ENCODE measurements at regions not wholly inside any gene's neighbourhood (a gene's known extent, or its start where the extent isn't known, plus 50 kb on each side); places are given as distances from the start of the nearest gene placed in this dataset.

DNA sequence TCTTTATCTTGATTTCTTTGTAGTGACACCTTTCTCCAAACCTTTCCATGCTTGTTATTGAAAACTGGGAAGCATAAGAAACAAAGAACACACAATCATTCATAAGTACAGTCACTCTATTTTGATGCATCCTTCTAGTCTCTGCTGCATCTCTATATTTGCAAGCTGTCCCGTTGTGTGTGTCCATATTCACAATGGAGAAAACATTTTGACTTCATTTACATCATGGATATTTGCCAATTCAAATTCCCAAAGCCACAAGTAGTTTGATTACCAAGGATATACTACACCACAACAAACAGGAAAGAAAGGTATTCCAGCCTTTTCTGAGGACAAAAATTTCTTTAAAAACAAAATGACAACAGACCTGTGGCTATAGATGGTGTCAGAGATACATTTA, 673.8 kb downstream of the STIM2 start:
- TF ChIP-seq, protein P1, sequence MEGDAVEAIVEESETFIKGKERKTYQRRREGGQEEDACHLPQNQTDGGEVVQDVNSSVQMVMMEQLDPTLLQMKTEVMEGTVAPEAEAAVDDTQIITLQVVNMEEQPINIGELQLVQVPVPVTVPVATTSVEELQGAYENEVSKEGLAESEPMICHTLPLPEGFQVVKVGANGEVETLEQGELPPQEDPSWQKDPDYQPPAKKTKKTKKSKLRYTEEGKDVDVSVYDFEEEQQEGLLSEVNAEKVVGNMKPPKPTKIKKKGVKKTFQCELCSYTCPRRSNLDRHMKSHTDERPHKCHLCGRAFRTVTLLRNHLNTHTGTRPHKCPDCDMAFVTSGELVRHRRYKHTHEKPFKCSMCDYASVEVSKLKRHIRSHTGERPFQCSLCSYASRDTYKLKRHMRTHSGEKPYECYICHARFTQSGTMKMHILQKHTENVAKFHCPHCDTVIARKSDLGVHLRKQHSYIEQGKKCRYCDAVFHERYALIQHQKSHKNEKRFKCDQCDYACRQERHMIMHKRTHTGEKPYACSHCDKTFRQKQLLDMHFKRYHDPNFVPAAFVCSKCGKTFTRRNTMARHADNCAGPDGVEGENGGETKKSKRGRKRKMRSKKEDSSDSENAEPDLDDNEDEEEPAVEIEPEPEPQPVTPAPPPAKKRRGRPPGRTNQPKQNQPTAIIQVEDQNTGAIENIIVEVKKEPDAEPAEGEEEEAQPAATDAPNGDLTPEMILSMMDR (IDR thresholded peaks at IDR 0.05), result no peak
- H3K9me3 ChIP-seq, result no peaks in the 10 kb centered on the region
- H3K36me3 ChIP-seq, result no peaks in the 10 kb centered on the region
- intact Hi-C loops (cut with DNase I), result no loop called here
- no peak overlapping the region for H3K4me3 ChIP-seq
- no peak for DNase-seq (ENCODE audit: low spot score in 2 of 2)
- H3K27me3 ChIP-seq, result no peaks in the 10 kb centered on the region
- no peak overlapping the region for H3K27ac ChIP-seq
- no peaks in the 10 kb centered on the region for H3K4me1 ChIP-seq

DNA sequence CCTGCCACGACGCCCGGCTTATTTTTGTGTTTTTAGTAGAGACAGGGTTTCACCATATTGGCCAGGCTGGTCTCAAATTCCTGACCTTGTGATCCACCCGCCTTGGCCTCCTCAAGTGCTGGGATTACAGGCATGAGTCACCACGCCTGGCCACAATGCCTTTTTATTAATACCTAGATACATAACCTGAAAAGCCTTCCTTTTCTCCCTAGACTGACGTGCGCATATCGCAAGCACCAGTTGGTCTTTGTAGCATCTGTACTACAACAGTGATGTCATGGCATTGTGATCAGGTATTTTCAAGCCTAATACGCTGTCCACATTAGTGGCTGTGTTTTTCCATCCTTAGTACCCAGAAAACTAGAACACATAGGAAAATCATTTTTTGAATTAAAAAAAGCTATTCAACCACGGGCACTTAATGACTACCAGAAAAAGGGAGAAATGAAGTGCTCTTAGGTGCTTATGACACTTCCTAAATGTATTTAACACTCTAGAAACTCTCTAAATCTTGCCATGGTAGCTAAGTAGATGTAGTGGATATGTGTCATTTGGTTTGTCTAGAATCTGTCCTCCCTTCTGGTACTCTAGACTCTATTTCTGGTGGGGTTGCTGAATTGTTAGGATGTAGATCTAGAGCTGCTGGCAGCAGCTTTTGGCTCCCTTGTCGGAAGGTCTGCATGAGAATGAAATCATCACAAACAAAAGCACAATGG, 707.8 kb downstream of the STIM2 start:
- TF ChIP-seq, protein P1 (IDR thresholded peaks at IDR 0.05), result no peak

DNA sequence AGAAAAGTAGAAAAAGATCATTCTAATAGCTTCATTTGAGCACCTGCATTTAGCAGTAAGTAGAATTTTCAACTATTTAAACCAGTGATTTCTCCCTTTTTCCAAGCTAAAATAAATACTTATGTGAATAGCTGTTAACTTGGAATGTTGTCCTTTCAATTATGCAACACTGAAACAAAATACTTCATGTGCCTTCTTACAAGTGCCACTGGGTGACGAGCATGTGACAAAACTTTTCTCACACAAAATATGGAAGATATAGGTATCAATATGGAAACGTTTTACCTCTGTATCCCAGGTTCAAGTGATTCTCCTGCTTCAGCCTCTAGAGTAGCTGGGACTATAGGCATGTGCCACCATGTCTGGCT, 708.3 kb downstream of the STIM2 start:
- H3K27ac ChIP-seq, result no peak overlapping the region
- H3K4me3 ChIP-seq, result no peak overlapping the region
- no peaks in the 10 kb centered on the region for H3K9me3 ChIP-seq
- DNase-seq (ENCODE audit: low spot score in 2 of 2), result no peak
- no peaks in the 10 kb centered on the region for H3K36me3 ChIP-seq
- H3K4me1 ChIP-seq, result no peaks in the 10 kb centered on the region
- TF ChIP-seq, protein P1 (IDR thresholded peaks at IDR 0.05), result no peak
- no peaks in the 10 kb centered on the region for H3K27me3 ChIP-seq
- intact Hi-C loops (cut with DNase I), result no loop called here

More for the DNA sequence above, 707.8 kb downstream of the STIM2 start:
- Histone ChIP-seq H3K27ac (no peak overlapping the region), H3K27me3 (no peaks in the 10 kb centered on the region), H3K4me3 (no peak overlapping the region), H3K36me3 (no peaks in the 10 kb centered on the region), H3K4me1 (no peaks in the 10 kb centered on the region), H3K9me3 (no peaks in the 10 kb centered on the region)
- no peak for DNase-seq (ENCODE audit: low spot score in 2 of 2)
- intact Hi-C loops (cut with DNase I), result no loop called here

DNA sequence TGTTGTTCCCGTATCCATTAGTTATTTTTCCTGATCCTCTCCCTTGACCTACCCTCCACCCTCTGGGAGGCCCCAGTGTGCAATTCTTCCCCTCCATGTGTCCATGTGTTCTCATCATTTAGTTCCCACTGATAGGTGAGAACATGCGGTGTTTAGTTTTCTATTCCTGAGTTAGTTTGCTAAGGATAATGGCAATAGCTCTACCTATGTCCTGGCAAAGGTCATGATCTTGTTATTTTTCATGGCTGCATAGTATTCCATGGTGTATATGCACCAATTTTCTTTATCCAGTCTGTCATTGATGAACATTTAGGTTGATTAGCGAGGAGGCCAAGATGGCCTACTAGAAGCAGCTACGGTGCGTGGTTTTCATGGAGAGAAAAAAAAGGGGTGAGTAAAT, 714.1 kb downstream of the STIM2 start:
- H3K27me3 ChIP-seq, result no peaks in the 10 kb centered on the region
- no peaks in the 10 kb centered on the region for H3K9me3 ChIP-seq
- H3K4me3 ChIP-seq, result no peak overlapping the region
- no peak overlapping the region for H3K27ac ChIP-seq
- no peaks in the 10 kb centered on the region for H3K4me1 ChIP-seq
- DNase-seq (ENCODE audit: low spot score in 2 of 2), result no peak
- intact Hi-C loops (cut with DNase I), result no loop called here
- no peaks in the 10 kb centered on the region for H3K36me3 ChIP-seq
- TF ChIP-seq, protein P1 (IDR thresholded peaks at IDR 0.05), result no peak

DNA sequence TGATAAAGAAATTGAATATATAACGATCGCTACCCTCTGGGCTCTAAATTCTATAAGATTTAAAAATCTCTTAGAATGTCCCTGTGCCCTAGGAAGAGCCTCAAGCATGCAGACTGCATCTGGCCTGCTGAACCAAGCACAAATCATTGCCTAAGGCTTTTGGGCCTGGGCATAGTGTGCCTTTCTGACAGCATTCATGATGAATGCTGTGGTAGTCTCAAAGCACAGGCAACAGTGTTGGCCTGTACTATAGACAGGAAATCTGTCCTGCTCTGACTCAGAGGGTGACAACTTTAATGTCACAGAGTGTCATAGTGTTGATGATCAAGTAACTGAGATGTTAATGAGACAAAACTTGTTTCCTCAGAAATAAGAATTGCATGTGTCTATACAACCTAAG, 717.3 kb downstream of the STIM2 start:
- no peaks in the 10 kb centered on the region for H3K9me3 ChIP-seq
- H3K4me3 ChIP-seq, result no peak overlapping the region
- H3K4me1 ChIP-seq, result no peaks in the 10 kb centered on the region
- H3K36me3 ChIP-seq, result no peaks in the 10 kb centered on the region
- DNase-seq (ENCODE audit: low spot score in 2 of 2), result no peak
- TF ChIP-seq, protein P1 (IDR thresholded peaks at IDR 0.05), result no peak
- intact Hi-C loops (cut with DNase I), result no loop called here
- H3K27me3 ChIP-seq, result no peaks in the 10 kb centered on the region
- H3K27ac ChIP-seq, result no peak overlapping the region

DNA sequence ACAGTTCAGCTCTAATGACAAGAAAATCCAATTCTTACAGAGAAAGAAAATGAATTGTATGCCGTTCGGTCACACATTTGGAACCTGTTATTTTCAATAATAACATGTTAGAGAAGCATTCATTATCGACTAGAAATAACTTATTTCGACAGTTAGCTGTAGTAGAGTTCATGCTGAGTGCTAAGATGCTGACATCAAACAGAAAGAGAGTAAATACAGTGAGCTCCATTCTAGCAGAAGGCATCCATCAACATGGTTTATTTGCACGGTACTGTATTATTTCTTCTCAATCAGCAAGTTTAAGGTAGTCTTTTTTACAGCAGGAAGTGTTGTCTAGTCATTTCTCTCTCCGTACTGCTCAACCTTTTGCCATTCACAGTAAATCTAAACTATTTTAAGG, 732.1 kb downstream of the STIM2 start:
- Histone ChIP-seq H3K9me3 (no peaks in the 10 kb centered on the region), H3K4me1 (no peaks in the 10 kb centered on the region), H3K27ac (no peak overlapping the region), H3K4me3 (no peak overlapping the region), H3K27me3 (no peaks in the 10 kb centered on the region), H3K36me3 (no peaks in the 10 kb centered on the region)
- TF ChIP-seq, protein P1 (IDR thresholded peaks at IDR 0.05), result no peak
- intact Hi-C loops (cut with DNase I), result no loop called here
- DNase-seq (ENCODE audit: low spot score in 2 of 2), result no peak

Data from ascending aorta (tissue), 2 donors.